Right ventricle myocardium inferior (tissue), 1 donor: ENCODE measurements at regions not wholly inside any gene's neighbourhood (a gene's known extent, or its start where the extent isn't known, plus 50 kb on each side); places are given as distances from the start of the nearest gene placed in this dataset.
A peak's percentile ranks its signal among the peaks of the same experiment; 100 is the strongest.

Experiments used
- ATAC-seq: fragments of 200-7000 bp; cut with Tn5 transposase; one replicate; pipeline ENCODE4 v1.9.1; 2020; ENCODE audit warnings: mild to moderate bottlenecking, moderate library complexity
- DNase-seq: peaks from one replicate; pipeline ENCODE4 v3.0.0; 2021; ENCODE audit errors: missing footprints
- intact Hi-C: fragments of 100-400 bp; cut with DNase I; formaldehyde crosslinking; loops from one replicate; pipeline ENCODE4 v1.11.0; 2022
- donor health status: DM: no; HTN: yes; CAD: no; lungs with severe emphysema.

DNA sequence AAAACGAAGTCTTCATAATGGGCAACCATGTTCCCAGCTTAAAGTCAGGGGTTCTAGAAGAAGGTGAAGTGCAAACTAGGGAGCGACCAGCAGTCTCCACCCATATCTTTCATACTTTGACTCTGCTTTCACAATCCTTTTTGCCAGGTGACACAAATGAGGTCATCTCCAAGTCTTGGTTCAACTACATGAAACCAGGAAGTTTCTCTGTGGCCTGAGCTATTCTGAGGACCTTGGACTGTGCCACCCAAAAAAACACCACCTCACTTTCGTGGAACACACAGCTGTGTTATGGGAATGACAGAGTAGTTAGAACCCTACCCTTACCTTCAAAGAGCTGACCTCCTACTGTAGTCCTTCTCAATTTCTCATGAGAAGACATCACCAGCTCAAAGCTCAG lies 309.2 kb downstream of the AGTPBP1 start:
- no peak for ATAC-seq
- intact Hi-C loops: no loop called here

GRCh38 chr9:85431339-85432102 lies 310.2 kb downstream of the AGTPBP1 start:
- intact Hi-C loops: no loop called here
- ATAC-seq: no peak

More for the DNA sequence above, 309.2 kb downstream of the AGTPBP1 start:
- DNase-seq: no peak

DNA sequence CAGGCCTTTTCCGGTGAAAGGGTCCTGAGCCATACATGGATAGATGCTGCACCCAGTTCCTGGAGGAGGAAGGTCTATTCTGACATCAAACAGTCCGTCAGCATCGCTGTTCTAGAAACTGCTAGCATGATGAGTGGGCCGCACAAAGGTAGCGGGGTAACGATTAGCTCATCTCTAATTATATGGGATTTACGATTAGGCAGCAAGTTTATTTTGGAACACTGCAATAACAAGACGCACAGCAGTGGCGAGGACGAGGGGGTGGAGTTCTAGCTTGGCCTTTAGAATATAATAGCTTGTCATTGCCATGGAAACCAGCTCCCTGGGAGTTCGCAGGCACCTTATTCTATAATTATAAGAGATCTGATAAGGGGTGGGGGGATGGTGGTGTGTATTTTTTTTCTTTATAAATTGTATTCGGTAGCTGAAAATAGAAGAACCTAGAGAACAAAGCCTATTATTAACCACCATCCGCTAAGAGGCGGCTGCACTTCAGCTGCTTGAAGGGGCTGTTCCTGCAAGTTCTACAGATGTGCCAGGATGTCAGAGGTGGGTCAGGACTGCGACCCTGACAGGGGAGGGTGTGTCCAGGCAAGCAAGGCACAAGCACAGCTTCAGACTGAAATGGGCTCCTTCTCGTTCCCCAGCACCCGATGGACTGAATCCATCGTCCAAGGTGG lies 311.0 kb downstream of the AGTPBP1 start:
- ATAC-seq (no peak), DNase-seq (no peak)
- intact Hi-C loops: no loop called here

More at GRCh38 chr9:85431339-85432102, 310.2 kb downstream of the AGTPBP1 start:
- no peak for DNase-seq

DNA sequence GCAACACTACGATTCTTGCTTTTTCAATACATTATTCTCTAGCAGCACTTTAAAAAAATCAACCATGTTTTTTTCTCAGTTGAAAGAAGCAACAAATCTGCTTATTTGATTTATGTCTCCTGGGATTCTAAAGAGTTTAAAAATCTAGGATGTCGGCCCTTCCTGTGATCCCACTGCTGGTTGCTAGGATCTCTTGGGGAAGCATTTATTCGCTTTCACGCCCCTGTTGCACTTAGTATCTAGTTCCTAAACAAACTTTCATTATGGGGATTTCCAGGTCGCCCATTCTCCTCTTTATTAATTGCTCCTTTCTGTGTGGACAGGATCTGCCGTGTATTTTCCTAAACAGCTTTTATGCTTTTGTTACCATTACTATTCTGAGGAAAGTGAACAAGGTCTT lies 313.5 kb downstream of the AGTPBP1 start:
- intact Hi-C loops: loop anchor here (10.0 kb wide), 1 partner anchor 47 kb away; no protein-coding TSS in a partner anchor
- no peak for ATAC-seq
- DNase-seq: no peak

DNA sequence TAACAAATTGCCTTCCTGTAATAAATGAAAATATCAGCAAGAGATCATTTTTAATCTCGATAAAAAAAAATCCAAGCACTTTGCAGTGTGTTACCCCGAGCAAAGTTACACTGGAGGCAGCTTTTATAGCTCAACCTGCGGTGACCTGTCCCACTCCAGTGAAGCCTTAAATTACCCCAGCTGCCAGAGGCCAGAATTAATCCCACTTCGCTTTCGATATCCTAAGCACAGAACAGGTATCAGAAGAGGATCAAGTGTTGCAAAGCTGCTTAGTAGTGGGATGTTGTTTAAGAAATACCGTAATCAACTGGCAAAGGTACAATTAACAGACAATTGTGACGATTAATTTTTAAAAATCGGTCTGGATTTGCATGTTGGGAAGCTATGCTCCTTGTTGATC lies 314.0 kb downstream of the AGTPBP1 start:
- ATAC-seq: no peak
- intact Hi-C loops: loop anchor here (10.0 kb wide), 1 partner anchor 47 kb away; no protein-coding TSS in a partner anchor
- DNase-seq: no peak

DNA sequence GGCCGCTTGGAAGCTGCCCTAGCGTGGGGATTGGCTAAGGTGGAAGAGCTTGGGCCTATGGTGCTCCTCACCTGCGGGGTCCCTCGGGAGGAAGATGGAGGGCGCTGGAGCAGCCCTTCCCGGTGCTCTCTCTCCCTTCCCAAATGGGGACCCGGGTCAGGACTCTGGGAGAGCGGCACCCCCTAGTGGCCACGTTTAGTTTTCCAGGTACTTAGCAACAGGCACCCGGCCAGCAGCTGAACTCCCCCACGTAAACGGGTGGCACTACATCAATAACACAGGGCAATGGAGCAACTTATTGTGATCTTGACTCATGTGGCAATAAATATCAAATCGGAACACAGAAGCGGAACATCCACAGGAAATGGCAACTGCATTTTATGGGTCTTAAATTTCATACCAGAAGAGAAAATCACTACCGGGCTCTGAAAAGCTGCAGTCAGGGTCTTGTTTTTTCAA lies 316.6 kb downstream of the AGTPBP1 start:
- intact Hi-C loops: loop anchor here (10.0 kb wide), 1 partner anchor 50 kb away; no protein-coding TSS in a partner anchor
- DNase-seq: peak; percentile 71
- no peak for ATAC-seq

- no peak for ATAC-seq
- intact Hi-C loops: loop anchor here (10.0 kb wide), 1 partner anchor 51 kb away; no protein-coding TSS in a partner anchor
Measured at GRCh38 chr9:85423422-85423821, 318.3 kb downstream of the AGTPBP1 start.

GRCh38 chr9:85421641-85422040 lies 320.1 kb downstream of the AGTPBP1 start:
- ATAC-seq: no peak
- no peak for DNase-seq
- intact Hi-C loops: loop anchor here (10.0 kb wide), 1 partner anchor 53 kb away; no protein-coding TSS in a partner anchor

More at GRCh38 chr9:85423422-85423821, 318.3 kb downstream of the AGTPBP1 start:
- no peak for DNase-seq

DNA sequence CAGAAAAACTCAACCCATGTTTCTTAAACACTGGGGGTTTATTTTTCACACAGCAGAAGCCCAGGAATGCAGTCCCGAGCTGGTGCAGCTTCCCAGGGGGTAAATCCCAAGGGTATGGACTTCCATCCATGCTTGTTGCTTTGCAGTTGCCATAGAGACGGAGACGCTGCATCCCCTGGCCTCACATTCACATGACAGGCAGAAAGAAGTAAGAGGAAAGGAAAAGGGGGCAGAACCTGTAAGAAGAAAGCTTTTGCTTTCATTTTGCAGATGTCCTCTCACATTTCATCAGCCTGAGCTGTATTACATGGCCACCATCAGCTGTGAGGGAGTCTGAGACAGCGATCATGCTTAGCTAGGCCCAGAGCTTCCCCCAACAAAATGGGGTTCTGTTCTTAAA lies 321.0 kb downstream of the AGTPBP1 start:
- no peak for DNase-seq
- ATAC-seq: no peak
- intact Hi-C loops: loop anchor here (10.0 kb wide), 1 partner anchor 54 kb away; no protein-coding TSS in a partner anchor

GRCh38 chr9:85417674-85418073 lies 324.1 kb downstream of the AGTPBP1 start:
- no peak for DNase-seq
- intact Hi-C loops: no loop called here
- ATAC-seq: no peak

DNA sequence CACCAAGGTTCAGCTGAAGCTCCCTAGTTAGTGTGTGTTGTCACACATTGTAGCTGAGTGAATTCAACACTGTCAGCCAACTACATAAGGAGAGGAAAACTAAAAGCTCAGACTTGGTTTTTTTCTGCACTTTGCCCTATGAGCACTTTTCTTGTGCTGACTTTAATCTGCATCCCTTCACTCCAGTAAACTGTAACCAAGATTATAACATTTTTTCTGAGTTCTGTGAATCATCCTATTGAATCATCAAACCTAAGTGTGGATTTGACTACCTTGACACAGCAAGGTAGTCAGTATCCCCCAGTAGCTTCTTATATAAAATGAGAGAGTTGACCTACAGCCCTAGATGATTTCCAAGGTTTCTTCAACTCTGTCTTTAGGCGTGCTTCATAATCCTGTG lies 325.0 kb downstream of the AGTPBP1 start:
- ATAC-seq (no peak), DNase-seq (no peak)
- intact Hi-C loops: no loop called here

DNA sequence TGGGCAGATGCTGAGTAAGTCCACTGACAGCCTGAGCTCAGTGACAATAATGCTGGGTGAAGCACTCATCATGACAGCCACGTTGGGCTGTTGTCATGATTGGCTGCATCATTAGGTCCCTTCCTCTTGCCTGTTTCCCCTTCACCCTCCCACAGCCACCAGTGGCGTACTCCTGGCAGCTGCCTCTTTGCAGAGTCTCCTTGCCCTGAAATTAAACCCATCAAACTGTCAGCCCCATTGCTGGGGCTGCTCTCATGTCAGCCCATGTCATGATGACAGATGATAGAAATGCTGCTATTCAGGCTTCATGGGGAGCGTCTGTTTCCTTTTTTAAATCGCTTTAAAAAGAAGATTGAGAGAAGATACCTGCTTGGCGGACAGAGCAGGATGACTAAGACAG lies 327.4 kb downstream of the AGTPBP1 start:
- ATAC-seq: no peak
- intact Hi-C loops: no loop called here
- DNase-seq: no peak

DNA sequence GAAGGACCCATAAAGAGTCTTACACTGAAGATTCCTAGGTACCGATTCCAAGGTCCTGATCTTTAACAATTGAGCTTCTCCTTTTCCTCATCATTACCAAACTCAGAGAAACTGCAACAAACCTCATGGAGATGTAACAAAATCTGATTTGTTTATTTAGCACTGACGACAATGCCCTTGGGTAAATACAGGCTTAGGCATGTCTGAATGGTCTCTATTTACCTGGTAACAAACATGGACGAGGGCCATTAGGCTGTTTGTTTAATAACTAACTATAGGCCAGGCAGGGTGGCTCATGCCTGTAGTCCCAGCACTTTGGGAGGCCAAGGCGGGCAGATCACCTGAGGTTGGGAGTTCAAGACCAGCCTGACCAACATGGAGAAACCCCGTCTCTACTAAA lies 333.3 kb downstream of the AGTPBP1 start:
- DNase-seq: no peak
- no peak for ATAC-seq
- intact Hi-C loops: no loop called here

DNA sequence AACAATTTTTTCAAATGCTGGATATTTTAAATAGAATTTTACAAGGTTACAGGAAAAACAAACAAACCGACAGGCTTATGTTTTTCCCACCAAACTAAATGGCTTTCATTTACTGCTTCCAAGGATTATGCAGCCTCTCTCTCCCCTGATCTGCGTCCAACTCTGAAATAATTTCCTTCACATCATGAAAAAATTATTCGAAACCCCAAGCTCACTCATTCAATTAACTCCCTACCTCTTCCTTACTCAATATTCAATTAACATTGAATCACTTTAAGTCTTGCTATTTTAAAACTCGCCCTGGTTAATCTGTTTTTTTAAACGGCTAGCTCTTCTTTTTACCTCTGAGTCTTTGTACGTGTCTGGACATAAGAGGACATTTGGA lies 336.2 kb downstream of the AGTPBP1 start:
- ATAC-seq: no peak
- intact Hi-C loops: no loop called here
- no peak for DNase-seq

DNA sequence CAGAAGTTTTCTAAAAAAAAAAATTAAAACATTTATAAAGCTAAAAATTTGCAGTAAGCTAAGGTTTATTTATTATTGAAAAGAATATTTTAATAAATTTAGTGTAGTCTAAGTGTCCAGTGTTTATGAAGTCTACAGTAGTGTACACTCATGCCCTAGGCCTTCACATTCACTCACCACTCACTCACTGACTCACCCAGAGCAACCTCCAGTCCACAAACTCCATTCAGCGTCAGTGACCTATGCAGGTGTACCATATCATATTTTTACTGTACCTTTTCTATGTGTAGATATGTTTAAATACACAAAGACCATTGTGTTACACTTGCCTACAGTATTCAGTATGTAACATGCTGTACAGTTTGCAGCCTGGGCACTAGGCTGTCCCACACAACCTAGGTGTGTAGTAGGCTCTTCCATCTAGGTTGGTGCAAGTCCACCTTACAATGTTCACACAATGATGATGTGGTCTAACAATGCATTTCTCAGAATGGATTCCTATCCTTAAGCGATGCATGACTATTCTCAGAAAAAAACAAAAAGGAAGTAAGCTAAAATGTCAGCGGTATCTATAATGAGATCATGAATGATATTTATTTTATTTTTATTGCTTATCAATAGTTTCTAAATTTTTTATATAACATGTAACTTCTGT lies 336.7 kb downstream of the AGTPBP1 start:
- ATAC-seq: no peak
- no peak for DNase-seq
- intact Hi-C loops: no loop called here

- intact Hi-C loops: no loop called here
- no peak for ATAC-seq
- DNase-seq: no peak
Measured at GRCh38 chr9:85402551-85402950, 339.2 kb downstream of the AGTPBP1 start.

DNA sequence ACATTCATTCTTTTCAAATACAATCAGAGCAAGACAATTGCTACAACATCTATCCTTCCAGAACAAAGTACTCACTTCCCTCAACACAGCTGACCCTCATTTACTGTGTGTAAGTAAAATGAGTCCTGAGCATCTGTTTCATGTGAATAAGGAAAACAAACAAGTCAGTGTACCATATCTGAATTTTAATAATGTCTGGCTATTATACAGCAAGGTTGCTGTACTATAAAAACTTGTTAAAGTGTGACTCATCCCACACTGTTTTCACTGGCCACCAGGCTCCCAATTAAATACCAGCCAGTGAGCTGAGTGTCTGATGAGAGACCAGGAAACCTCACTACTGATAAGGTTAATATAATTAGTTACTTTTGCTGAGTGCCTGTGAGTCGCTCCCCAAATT lies 339.8 kb downstream of the AGTPBP1 start:
- DNase-seq: no peak
- no peak for ATAC-seq
- intact Hi-C loops: no loop called here

DNA sequence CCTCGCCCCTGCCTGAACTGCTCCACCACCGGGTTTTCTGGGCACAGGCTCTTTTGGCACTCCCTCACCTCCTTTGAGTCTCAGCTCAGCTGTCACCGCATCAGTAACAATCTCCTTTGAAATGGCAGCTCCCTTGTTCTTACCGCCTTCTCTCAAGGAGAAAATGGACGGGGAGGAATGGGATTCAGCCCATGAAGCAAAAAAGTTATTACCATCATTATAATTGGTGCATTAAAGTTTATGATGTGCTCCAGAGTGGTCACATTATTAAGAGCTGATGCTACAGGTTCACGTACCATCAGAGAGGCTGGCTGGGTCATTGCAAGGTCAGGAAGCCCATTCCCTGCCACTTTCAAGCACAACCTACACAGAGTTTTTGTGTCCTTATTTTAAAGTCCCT lies 344.7 kb downstream of the AGTPBP1 start:
- intact Hi-C loops: no loop called here
- ATAC-seq (no peak), DNase-seq (no peak)

GRCh38 chr9:85392260-85392659 lies 349.5 kb downstream of the AGTPBP1 start:
- DNase-seq: no peak
- intact Hi-C loops: no loop called here
- ATAC-seq: no peak
